GM21619 (cell line): ENCODE measurements at regions not wholly inside any gene's neighbourhood (a gene's known extent, or its start where the extent isn't known, plus 50 kb on each side); places are given as distances from the start of the nearest gene placed in this dataset.

Experiments used
- ATAC-seq: cut with Tn5 transposase; IDR thresholded peaks from one replicate; pipeline ENCODE4 v1.9.1; 2021; ENCODE audit not compliant: unreplicated experiment

DNA sequence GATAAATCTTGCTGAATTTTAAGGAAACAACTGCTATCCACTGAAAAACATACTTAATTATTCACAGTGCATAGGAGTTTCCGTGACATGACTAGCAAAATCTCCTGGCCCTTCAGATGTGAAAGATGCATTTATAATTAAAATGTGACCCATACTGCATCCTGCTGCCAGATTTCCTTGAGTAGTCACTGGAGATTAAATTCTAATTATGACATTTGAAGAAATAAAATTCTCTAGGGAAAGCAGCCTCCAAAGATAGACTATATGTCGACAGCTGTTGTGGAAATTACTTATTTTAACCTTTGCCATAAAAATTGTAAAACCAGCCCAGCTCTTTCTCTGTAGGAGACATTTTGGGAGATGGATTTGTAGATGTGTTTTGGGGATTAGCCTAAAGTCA is 193.6 kb upstream of the SMC2 start:
- no peak for ATAC-seq

DNA sequence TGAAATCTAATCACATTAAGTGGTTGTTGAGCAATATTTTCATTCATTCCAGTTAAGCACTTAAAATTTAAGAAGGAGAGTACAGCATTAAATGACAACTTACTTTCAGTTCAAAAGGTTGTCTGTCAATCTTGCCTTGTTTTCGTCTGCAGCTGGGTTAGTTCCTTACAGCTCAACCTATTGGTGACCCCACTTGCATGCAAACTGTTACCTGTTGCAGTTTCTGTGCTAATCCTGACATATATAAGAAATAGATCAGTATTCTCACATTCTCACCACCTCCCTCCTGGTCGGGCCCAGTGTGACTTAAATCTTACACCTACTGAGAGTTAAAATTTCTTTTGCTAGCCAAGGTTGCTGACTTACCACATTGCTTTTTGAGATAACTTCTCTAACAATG is 191.8 kb upstream of the SMC2 start:
- no peak for ATAC-seq

DNA sequence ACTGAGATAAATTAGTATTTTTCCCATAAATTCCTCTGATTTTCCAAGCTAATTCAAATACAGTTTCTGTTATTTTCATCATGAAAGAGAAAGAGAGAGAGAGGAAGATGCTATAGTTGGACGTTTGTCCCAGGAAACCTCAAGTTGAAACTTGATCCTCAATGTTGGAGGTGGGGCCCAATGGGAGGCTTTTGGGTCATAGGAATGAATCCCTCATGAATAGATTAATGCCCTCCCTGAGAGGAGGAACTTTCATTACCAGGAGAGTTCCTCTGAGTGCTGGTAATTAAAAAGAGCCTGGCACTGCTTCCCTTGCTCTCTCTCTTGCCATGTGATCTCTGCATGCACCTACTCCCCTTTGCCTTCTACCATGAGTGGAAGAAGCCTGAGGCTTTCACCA is 189.9 kb upstream of the SMC2 start:
- no peak for ATAC-seq

DNA sequence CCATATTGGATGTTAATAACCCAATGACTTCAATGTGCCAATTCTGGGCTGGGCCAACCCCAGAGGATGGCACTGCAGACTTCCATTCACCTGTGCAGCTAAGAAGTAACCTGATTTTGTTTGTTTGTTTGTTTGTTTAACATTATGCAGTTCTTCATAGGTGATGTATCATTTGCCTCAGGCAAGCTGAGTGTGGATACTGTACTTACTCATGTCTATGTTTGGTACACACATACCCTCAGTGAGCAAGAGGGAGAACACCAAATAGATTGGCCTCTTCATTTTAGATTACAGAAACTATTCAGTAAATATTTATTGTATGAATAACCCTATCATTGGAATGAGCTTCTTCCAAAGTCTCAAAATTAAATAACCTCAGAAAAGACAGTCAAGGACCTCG is 180.2 kb upstream of the SMC2 start:
- ATAC-seq, result no peak

DNA sequence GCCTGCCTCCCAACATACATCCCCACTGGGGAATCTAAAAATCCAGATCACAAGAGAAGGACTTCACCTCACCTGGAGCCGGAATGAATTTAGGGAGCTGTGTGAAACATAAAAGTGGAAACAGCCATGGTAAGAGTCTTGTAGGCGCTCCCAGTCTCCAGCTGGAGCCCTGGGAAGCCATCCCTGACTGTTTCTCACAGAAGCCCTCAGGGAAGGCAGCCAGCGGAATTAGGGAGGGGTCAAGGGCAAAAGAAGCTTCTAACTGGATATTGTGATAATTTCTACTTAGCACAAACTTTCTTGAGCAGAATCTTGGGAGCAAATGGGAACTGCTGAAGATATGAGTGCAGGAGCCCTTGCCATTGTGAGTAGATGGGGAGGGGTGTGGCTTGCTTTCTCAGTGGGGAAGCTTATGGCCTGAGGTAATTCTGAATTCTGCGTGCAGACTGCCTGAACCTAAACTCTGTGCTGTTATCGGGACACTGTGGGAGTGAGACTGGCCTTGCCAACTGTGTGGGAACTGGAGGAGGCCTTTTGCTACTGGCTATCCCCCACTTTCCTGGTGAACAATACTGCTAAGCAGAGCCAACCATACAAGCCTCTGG is 174.4 kb upstream of the SMC2 start:
- no peak for ATAC-seq

DNA sequence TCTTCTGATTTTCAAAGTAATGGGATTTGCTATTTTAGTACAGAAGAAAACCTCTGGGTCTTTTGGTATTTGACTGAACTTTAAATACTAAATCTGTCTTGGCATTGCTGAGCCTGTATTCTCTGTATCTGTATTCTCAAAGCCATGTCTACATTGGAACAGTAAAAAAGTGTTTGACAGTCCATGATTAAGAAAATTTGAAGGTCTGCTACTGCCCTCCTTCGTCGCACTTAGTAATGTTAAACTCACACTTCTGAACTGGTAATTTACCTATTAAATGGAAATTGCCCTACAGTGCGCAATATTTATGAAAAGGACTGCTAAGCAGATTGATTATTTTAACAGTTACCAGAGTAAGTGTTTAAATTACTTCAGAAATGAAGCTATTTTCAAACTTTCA is 165.7 kb upstream of the SMC2 start:
- no peak for ATAC-seq

DNA sequence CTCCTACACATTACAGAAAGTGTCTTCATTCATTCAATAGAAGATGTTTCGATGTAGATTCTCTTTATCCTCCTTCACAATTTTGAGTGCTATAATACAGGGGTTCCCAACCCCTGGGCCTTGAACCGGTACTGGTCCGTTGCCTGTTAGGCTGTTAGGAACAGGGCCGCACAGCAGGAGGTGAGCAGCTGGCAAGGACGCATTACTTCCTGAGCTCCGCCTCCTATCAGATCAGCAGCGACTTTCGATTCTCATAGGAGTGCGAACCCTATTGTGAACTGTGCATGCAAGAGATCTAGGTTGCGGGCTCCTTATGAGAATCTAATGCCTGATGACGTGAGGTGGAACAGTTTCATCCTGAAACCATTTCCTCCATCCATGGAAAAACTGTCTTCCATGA is 153.0 kb upstream of the SMC2 start:
- no peak for ATAC-seq

DNA sequence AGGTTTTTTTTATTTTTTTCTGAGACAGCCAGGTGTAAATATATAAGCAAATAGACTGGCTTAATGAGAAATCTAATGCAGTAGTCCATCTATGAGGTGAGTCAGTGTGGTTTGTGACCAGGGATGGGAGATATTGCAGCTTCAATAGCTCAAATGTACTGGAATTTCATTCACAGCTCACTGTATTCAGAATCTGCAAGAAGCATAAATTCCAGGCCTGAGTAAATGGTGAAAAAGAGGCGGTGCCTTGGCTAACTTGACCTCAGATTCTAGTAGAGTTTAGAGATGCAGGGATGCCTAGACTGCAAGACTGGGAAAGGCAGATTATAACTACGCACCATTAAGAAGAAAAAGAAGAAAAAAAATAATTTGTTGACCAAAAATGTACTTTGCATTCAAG is 151.9 kb upstream of the SMC2 start:
- no peak for ATAC-seq

DNA sequence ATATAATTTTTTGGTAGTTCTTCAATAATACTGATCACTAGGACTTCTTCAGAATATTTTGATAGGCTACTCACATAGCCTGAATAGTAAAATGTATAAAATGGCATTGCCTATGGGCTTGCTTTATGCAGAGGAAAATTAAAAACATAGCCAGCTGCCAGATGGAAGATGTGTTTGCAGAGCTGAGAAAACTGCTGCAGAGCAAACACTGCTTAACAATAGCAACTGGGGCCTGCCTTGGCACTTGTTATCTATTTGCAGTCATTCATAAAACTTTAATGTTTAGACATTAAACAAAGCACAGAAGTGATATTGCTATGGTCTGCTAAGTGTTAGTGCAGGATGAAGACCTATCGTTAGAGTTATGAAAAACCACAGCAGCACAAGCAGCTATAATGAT is 151.5 kb upstream of the SMC2 start:
- no peak for ATAC-seq

DNA sequence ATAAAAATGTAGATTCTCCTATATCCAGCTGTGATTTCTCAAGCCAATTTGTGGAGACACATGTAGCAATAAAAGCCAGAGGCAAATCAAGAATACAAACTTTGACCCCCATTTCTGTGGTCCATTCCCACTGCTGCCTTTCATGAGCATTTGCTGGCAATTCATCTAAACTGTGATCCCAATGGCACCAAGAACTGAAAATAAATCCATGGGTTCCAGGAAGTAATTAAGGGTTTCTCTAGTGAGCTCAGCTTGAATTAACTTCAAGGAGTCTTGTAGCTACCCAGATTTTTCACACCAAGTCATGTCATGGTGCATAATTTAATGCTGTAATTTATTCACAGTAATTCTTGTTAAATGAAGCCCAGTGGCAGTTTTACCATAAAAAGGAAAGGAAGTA is 145.0 kb upstream of the SMC2 start:
- no peak for ATAC-seq

DNA sequence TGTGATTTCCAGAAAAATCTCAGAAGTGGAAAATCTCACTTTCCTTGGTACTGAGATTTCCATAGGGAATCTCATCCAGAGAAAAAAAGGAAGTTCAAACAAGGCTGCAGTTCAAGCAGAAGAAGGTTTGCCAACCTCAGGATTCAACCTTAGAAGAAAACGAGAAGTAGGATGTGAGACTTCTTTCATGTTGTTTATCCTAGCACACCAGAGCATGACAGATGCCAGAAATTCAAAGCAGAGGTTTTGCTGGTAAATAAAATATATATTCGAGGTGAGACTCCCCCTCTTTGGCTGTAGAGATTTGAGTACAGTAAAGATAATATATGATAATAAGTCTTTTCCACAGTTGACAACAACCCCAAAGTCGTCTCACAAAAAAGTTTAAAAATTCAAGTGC is 116.9 kb upstream of the SMC2 start:
- ATAC-seq, result no peak

DNA sequence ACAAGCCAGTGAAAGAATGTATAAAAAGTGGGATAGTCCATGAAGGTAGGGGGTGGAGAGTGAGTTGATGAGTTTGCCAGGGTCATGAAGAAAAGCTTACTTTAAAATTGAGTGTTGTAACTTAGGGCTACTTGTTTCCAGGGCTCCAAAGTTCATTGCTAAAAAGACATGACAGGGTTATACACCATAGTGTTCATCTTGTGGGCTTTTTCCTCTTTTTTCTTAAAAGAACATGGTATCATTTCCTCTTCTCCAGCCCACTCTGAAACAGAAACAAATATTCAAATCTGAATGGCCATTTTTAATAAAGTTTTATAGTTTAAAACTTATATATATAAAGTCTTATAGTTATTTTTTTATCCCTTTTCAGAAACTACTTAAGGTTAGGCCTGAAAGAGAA is 115.7 kb upstream of the SMC2 start:
- ATAC-seq, result no peak

DNA sequence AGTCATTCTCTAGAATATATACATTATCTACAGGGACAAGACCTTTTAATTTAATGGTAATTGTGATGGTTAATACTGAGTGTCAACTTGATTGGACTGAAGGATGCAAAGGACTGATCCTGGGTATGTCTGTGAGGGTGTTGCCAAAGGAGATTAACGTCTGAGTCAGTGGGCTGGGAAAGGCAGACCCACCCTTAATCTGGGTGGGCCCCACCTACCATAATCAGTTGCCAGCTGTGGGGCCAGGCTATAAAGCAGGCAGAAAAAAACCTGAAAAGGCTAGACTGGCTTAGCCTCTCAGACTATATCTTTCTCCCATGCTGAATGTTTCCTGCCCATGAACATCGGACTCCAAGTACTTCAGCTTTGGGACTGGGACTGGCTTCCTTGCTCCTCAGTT is 112.2 kb upstream of the SMC2 start:
- no peak for ATAC-seq

DNA sequence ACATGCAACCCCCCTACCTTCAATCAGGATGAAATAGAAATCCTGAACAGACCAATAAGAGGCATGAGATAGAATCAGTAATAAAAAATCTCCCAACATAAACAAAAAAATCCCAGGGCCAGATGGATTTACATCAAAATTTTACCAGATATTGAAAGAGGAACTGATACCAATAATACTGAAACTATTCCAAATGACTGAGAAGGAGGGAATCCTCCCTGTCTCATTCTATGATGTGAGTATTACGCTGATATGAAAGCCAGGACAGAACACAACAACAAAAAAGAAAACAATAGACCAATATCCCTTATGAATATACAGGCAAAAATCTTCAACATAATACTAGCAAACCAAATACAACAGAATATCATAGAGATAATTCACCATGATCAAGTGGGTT is 109.0 kb upstream of the SMC2 start:
- ATAC-seq, result no peak

DNA sequence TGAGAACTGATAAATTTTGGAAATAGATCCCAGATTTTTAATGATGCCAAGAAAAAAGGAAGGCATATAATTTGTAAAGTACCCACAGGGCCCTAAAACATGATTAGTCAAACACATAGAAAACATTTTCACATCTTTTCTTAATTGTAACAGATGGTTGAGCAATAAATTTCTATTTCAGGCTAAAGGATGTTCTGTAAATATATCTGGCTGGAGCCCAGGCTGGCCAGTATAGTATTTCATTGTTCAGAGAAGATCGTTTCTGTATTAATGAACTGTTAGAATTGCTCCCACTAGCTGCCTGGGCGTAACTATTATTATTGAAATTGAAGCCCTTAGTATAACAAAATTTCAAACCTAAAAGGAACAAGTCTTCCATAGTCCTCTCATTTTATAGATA is 105.3 kb upstream of the SMC2 start:
- no peak for ATAC-seq

DNA sequence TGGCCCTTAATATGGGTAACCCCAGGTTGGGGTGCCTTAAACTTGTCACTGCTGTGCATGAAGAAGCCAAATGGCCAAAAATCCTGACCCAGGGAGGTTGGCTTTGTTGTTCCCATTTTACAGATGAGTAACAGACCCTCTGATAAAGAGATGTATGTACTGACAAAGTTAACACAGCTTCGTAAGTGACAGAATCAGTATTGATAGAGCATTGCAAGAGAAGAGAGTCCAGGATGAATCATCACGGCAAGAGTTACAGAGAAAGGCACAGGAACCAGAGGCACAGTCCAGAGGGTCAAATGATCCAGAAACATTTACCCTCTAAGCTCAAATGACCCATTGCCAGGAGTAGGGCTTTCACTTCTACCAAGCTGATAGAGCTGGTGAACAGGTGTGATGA is 103.8 kb upstream of the SMC2 start:
- ATAC-seq, result no peak

DNA sequence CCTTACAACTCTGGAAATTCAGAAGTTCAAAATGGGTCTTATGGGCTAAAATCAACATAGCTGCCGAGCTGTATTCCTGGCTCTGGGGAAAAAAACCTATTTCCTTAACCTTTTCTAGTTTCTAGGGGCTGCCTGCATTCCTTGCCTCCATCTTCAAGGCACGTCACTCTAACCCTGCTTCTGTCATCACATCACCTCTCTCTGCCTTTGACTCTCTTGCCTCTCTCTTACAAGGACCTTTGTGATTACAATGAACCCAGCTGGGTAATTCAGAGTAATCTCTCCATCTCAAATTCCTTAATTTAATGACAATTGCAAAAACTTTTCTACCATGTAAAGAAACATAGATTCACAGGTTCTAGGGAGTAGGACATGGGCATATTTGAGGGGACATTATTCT is 103.1 kb upstream of the SMC2 start:
- no peak for ATAC-seq

DNA sequence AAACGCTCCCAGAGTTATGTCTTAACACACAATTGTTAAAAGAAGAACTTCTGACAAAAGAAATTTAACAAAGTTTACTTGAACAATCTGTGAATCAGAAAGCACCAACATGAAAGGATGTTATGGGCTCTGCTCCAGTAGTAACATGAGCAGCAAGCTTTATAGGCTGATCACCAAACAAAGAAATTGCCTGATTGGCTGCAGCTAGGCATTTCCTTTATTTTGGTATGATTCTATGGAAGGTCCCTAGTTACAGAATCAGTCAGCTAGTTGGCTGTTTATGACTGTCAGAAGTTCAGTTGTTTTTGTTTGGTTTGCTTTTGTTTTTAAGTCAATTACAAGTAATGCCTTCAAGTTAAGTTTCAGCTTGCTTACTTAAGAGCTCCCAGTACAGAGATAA is 102.4 kb upstream of the SMC2 start:
- ATAC-seq, result peak; percentile 82

DNA sequence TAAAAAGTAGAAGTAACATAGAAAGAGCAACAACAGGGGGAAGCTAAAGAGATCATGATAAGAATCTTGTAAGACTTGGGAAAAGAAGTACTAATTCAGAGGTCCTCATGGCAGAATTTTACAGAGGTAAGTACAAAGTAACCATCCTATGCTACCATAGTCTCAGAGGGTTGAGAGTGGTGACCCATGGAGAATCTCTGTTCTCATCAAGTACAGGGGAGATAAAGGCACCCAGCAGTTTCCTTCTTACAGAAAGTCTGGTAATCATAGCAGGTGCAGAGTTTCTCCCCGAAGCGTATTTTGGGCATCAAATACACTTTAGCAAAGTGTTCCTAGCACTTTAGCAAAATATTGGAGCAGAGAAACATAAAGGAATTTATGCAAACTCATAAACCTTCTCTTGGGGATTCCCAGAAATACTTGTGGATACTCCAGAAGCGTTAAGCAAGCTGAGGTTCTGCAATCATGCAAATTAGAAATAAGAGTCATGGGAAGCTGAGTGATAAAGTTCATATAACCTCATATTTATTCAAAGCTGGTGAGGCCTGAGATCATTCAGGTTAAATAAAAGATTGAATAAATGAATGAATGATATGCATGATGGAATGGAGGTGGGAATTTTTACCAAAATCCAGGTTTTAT is 101.0 kb upstream of the SMC2 start:
- no peak for ATAC-seq

DNA sequence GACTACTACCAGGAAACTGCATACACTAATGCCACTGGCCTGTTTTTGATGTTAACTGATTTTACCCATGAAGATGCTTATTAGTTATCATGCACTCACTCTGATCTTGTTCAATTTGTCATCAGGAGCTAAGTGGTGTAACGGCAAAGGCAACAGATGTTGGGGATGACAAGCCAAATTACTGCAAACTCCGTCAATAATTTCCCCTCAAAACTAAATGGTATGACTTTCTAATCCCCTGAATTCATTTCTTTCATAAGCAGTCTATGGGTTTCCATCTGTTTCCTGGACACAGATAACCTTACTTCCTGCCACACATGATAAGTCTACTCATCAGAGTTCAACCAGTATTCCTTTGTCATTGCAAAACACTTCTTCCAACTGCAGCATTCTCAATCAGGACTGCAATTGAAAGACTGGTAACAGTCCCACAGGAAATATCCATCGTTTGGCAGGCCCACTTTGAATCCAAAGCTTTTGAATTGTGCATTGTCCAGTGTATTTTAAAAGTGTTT is 96.2 kb upstream of the SMC2 start:
- ATAC-seq, result no peak

DNA sequence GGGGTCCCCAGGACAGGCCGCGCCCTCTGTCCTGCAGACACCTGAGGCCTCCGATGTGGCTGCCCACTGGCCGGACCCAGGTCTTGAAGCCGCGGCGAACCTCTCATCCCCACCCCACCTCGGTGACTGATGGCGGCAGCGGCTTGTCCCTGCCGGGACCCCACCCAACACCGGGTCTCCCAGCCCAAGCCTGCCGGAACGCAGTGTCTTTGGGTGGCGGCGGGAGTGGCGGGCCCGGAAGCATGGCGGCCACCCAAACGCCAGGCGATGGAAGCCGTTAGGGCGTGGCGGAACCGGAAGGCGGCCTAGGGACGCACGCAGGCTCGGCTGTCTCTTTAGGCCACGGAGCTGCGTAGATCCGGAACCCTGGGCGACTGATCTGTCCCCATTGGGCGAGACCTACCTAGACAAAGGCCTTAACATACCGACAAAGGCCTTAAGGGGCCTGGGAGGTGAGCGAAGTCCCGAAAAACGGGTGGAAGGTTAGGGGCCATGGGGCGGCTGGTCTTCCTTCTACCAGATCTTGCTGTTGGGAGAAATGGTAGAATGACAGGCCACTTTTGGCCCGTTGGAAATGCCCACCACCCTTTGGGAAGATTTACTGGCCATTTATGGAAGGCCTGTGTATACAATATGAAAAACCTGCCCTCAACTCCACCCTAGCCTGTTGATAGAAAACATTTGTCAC is 94.6 kb upstream of the SMC2 start:
- ATAC-seq, result no peak

DNA sequence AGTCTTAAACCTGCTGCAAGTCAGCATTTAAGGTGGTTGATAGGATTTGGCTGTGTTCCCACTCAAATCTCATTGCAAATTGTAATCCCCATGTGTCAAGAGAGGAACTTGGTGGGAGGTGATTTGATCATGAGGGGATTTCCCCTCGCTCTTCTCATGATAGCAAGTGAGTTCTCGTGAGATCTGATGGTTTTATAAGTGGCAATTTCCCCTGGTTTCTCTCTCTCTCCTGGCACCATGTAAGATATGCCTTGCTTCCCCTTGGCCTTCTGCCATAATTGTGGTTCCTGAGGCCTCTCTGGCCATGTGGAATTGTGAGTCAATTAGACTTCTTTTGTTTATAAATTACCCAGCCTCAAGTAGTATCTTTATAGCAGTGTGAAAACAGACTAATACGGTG is 84.3 kb upstream of the SMC2 start:
- ATAC-seq, result no peak

DNA sequence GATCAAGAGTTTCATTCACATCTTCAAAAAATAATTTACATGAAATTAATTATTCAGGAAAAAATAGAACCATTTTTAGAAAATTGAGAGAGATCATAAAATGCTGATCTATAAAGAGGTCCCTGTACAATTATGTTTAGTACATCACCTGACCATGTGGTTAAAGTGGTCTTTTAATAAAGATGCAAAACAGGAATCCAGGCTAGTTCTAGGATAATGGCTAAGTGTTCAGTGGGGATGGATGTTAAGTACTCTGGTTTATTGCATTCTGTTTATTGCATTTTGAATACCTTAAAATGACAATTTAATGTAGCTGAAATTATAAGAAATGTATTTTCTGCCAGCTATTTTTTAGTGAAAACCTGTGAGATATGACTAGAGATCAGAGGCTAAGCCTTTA is 72.0 kb upstream of the SMC2 start:
- no peak for ATAC-seq
